ENCODE measurements at regions not wholly inside any gene's neighbourhood (a gene's known extent, or its start where the extent isn't known, plus 50 kb on each side); places are given as distances from the start of the nearest gene placed in this dataset.

GRCh38 chr21:16192902-16193301 is 463.1 kb downstream of the USP25 start:
- ATAC-seq: no peak
- 85 to 95% (median 92%) methylated on average over 2 of the region's 2 CpGs for WGBS, 4 donors
- peaks cover 0 to 7% (median 0%) of the 10 kb centered on the region in 12 donors for H3K9me3 ChIP-seq
- H3K36me3 ChIP-seq: no peaks in the 10 kb centered on the region
- H3K4me1 ChIP-seq: peaks cover 0 to 20% (median 0%) of the 10 kb centered on the region in 12 donors
- H3K4me3 ChIP-seq: no peak overlapping the region
- no peak overlapping the region for H3K27ac ChIP-seq
- H3K27me3 ChIP-seq: no peaks in the 10 kb centered on the region
- TF ChIP-seq POLR2A (IDR thresholded peaks at IDR 0.05): no peak
- no peak for TF ChIP-seq CTCF (IDR thresholded peaks at IDR 0.05)
- intact Hi-C loops (cut with DNase I): loop anchor here in 8 of 10 donors (5.0 to 10.0 kb wide), 6 partner anchors 108 to 222 kb away; no protein-coding TSS in a partner anchor
- no peak for DNase-seq

- no peak for DNase-seq
- intact Hi-C loops (cut with DNase I): loop anchor here in 8 of 10 donors (2.0 to 10.0 kb wide), 8 partner anchors 109 to 227 kb away; no protein-coding TSS in a partner anchor
- Histone ChIP-seq H3K4me1 (peaks cover 0 to 23% (median 0%) of the 10 kb centered on the region in 12 donors), H3K36me3 (no peaks in the 10 kb centered on the region), H3K9me3 (peaks cover 0 to 10% (median 0%) of the 10 kb centered on the region in 12 donors), H3K27me3 (no peaks in the 10 kb centered on the region), H3K4me3 (peak overlapping the region in 9 of 12 donors; percentile 41 to 63 (median 53)), H3K27ac (peak overlapping the region in 11 of 12 donors; percentile 31 to 80 (median 69))
- no peak for ATAC-seq
- WGBS, 4 donors: 45 to 67% (median 52%) methylated on average over 2 of the region's 2 CpGs
- no peak for TF ChIP-seq POLR2A (IDR thresholded peaks at IDR 0.05)
- TF ChIP-seq CTCF (IDR thresholded peaks at IDR 0.05): no peak
These were observed 463.8 kb downstream of the USP25 start for GRCh38 chr21:16193496-16194094.

- Histone ChIP-seq H3K9me3 (peaks cover 0 to 14% (median 0%) of the 10 kb centered on the region in 12 donors), H3K27me3 (no peaks in the 10 kb centered on the region), H3K27ac (peak overlapping the region; percentile 19 to 80 (median 68)), H3K36me3 (no peaks in the 10 kb centered on the region), H3K4me1 (peaks cover 0 to 23% (median 0%) of the 10 kb centered on the region in 12 donors), H3K4me3 (peak overlapping the region; percentile 6 to 63 (median 48))
- ATAC-seq: peak; percentile 89 to 95 (median 93)
- 15 to 18% (median 15%) methylated on average over 9 of the region's 9 CpGs for WGBS, 4 donors
- DNase-seq: peak; percentile 67 to 78 (median 71)
- intact Hi-C loops (cut with DNase I): loop anchor here in 8 of 10 donors (2.0 to 10.0 kb wide), 8 partner anchors 109 to 227 kb away; no protein-coding TSS in a partner anchor
- TF ChIP-seq POLR2A (IDR thresholded peaks at IDR 0.05): no peak
- peak in 9 of 12 donors; percentile 15 to 59 (median 42) for TF ChIP-seq CTCF (IDR thresholded peaks at IDR 0.05)
These were observed 464.5 kb downstream of the USP25 start for GRCh38 chr21:16194095-16194787.

Data from heart left ventricle (tissue), 16 donors.